ENCODE measurements at regions not wholly inside any gene's neighbourhood (a gene's known extent, or its start where the extent isn't known, plus 50 kb on each side); places are given as distances from the start of the nearest gene placed in this dataset.

DNA sequence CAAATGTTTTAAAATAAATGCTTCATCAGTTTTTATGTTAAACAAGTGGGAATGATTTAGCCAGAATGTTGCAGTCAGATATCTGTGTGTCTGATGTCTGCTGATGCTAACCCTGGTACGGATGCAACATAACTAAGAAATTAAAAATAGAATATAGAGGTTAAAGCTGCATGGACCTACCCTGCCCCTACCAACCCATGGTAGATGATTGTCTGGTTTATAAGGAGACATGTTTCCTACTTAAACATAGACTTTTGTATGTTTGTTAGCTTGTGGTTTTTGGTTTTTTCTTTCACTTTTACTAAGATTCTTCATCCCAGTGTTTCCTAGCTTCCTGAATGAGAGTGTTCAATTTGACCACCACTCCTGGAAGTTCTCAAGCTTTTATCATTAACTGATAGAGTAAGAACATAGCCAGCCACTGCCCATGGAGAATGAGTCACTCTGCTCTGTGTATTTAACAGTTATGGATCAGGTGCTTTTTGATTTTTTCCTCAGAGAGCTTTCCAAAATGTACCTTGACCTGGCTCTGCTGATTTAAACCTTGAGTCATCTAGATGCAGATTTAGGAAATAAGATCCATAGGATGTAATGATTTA is 70.7 kb upstream of the VEPH1 start:
- DNase-seq: no peak

DNA sequence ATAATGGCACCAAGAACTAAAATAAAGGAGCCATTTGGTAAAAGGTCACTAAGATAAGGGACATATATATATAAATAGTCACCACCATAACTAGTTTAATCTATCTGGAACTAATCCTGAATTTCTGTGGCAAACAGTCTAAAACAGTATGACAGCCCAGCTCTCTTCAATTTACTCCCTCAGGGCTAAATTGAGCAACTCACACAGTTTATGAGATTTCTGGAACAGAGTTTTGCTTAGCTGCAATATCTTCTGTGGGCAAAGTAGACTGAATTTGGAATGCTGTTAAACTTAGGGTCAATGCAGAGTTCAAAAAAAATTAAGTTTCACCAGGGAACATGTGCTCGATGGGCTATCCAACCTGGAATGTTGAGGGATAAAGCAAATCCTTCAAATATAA is 70.1 kb upstream of the VEPH1 start:
- no peak for DNase-seq

- peak; percentile 64 for DNase-seq
Observed at GRCh38 chr3:157572559-157573270, 69.5 kb upstream of the VEPH1 start.

DNA sequence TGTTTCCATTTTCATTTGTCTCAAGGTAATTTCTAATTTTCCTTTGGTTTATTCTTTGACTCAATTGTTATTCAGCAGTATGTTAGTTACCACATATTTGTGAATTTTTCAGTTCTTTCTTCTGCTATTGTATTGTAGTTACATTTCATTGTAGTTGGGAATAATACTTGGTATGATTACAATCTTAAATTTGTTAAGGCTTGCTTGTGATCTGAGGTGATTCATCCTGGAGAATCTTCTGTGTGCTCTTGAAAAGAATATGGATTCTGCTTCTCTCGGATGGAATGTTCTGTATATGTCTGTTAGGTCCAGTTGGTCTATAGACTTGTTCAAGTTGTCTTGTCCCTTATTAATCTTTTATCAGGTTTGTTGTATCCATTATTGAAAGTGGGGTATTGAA is 63.4 kb upstream of the VEPH1 start:
- no peak for DNase-seq

- no peak for DNase-seq
Observed at GRCh38 chr3:157559401-157559800, 56.2 kb upstream of the VEPH1 start.

All from NCI-H2029 treated with DMSO at 0.1 percent for 48 hours (cell line).